NB4 (cell line): ENCODE measurements at regions not wholly inside any gene's neighbourhood (a gene's known extent, or its start where the extent isn't known, plus 50 kb on each side); places are given as distances from the start of the nearest gene placed in this dataset.
"Not testable (repeated sequence)": the region's sequence is repeated elsewhere in the genome, so short reads cannot be mapped to it uniquely, and the experiment has no call there.

Experiments used
- DNase-seq: peaks from one replicate; pipeline ENCODE4 v3.0.0; 2010; ENCODE audit warnings: low read depth
- H3K4me3 ChIP-seq: one replicate; pipeline ENCODE4 v1.5.1; 2011; ENCODE audit warnings: mild to moderate bottlenecking, low read depth, low read length, moderate library complexity
- CTCF ChIP-seq: IDR thresholded peaks from one replicate; pipeline ENCODE4 v1.5.1; 2012; ENCODE audit warnings: low read depth, low read length
- MYC ChIP-seq: IDR thresholded peaks from 2 replicates; pipeline ENCODE4 v1.6.1; 2011; ENCODE audit warnings: low read depth, low read length
- POLR2A ChIP-seq: IDR thresholded peaks from 2 replicates; pipeline ENCODE4 v1.6.1; 2011; ENCODE audit warnings: mild to moderate bottlenecking; ENCODE audit not compliant: insufficient read length; ENCODE audit errors: extremely low read depth
- TF ChIP-seq, protein P1 (sequence below): IDR thresholded peaks from 2 replicates; pipeline ENCODE4 v1.6.1; 2011; ENCODE audit warnings: low read depth, low read length

GRCh38 chr13:44867825-44868224, 121.4 kb downstream of the NUFIP1 start:
- H3K4me3 ChIP-seq = no peak overlapping the region
- TF ChIP-seq POLR2A = no peak
- TF ChIP-seq, protein P1, sequence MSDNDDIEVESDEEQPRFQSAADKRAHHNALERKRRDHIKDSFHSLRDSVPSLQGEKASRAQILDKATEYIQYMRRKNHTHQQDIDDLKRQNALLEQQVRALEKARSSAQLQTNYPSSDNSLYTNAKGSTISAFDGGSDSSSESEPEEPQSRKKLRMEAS = no peak
- no peak for TF ChIP-seq CTCF
- TF ChIP-seq MYC = no peak
- no peak for DNase-seq

DNA sequence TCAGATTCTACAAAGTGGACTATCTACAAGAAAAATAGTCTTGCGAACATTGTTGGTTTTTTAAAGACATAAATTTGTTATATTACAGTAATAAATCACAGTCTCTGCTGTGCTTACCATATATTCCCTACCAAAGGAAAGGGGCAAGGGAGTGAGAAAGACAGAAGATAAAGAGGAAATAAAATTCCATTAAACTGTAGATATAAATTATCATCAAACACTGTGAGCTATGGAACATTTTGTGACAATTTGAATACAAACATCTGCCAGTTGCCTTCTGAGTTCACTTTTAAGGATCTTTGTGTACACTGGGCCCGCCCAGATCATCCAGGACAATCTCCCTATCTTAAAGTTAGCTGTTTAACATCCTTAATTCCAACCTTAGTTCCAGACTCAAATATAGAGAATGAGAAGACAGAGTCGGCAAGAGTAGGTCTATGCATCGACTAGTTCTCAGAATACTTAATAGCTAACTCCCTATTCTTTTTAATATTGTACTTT, 122.8 kb downstream of the NUFIP1 start:
- no peak for DNase-seq
- H3K4me3 ChIP-seq = no peak overlapping the region
- TF ChIP-seq CTCF (no peak), MYC (no peak), POLR2A (no peak)
- TF ChIP-seq, protein P1 = no peak

DNA sequence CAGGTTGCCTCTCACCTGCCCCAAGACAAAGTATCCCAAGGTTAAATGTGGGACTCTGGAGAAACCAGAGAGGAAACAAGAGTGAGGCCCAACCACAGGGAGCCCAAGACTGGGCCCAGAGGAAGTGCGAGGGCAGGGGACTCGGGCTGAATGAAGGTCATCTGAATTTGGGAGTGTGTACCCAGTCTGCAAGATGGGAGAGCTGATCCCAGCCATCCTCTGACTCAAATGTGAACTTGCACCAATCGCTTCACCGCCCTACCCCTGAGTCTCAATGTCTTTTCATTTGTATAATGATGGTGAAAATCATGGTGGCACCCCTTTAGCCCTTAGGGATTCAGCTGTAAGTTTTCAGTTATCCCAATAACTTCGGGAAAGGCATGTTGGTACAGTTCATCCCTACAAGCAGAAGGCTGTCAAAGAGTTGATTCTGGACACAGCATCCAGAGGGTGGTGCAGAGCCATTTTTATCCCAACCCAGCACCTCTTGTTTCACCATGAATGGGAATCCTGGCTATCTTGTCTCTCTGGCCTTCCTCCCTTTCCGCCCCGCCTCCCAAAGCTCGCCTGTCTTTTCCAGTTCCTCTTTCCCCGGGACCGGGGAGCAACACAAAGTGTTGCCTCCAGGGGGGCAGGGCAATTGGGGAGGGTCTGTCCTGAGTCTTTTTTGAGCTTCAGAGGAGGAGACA, 123.4 kb downstream of the NUFIP1 start:
- DNase-seq = no peak
- H3K4me3 ChIP-seq = no peak overlapping the region
- TF ChIP-seq, protein P1 = no peak
- TF ChIP-seq CTCF (no peak), MYC (no peak), POLR2A (no peak)

DNA sequence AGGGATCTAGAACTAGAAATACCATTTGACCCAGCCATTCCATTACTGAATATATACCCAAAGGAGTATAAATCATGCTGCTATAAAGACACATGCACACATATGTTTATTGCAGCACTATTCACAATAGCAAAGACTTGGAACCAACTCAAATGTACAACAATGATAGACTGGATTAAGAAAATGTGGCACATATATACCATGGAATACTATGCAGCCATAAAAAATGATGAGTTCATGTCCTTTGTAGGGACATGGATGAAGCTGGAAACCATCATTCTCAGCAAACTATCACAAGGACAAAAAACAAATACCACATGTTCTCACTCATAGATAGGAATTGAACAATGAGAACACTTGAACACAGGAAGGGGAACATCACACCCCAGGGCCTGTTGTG, 125.6 kb downstream of the NUFIP1 start:
- DNase-seq, H3K4me3 ChIP-seq: not testable (repeated sequence)

DNA sequence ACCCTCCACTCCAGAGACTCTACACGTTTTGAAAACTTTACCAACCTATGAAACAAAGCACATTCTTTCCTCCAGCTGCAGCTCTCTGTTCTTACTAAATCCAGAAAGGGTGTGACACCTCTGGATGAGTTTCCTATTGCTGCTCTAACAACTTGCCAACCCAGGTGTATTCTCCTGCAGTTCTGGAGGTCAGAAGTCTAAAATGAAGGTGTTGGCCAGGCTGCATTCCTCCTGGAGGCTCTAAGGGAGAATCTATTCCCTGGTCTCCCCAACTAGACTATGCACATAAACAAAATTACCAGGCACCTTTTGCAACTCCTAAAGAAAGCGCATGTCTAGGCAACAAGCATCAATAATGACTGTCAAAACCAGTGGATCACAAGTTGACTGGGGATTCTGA, 128.8 kb downstream of the NUFIP1 start:
- TF ChIP-seq POLR2A = no peak
- TF ChIP-seq MYC = no peak
- no peak for TF ChIP-seq CTCF
- TF ChIP-seq, protein P1 = no peak
- H3K4me3 ChIP-seq = no peak overlapping the region
- no peak for DNase-seq

DNA sequence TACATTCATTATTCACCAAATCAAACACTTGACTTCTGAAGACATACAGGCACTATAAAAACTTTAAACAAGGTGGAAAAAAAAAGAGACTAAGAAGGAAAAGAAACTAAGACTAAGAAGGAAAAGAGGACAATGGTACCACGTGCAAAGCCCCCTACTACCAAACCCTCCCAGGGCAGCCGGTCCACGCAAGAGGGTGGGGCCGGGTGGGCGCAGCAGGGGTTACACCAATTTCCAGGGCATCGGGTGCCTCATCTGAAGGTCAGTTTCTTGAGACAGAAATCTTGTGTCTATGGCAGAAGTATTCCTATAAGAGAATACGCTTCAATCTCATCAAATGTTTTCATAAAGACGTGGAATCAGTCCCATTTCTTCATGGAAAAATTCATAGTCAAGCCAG, 131.5 kb downstream of the NUFIP1 start:
- TF ChIP-seq POLR2A (no peak), MYC (no peak), CTCF (no peak)
- TF ChIP-seq, protein P1 = no peak
- no peak overlapping the region for H3K4me3 ChIP-seq
- DNase-seq = no peak
